ENCODE measurements at regions not wholly inside any gene's neighbourhood (a gene's known extent, or its start where the extent isn't known, plus 50 kb on each side); places are given as distances from the start of the nearest gene placed in this dataset.

- TF ChIP-seq CTCF (IDR thresholded peaks at IDR 0.05) (no peak), POLR2A (IDR thresholded peaks at IDR 0.05) (no peak)
Observed at GRCh38 chr5:97657239-97657638, 474.2 kb upstream of the RIOK2 start.
